Suprapubic skin (tissue), 4 donors: ENCODE measurements at regions not wholly inside any gene's neighbourhood (a gene's known extent, or its start where the extent isn't known, plus 50 kb on each side); places are given as distances from the start of the nearest gene placed in this dataset.

ENCODE experiments used
- DNase-seq, 2 donors: peaks; one replicate each; pipeline ENCODE4 v3.0.0-alpha.2; 2019; ENCODE audit warnings: low spot score in 2 of 2
- H3K27ac ChIP-seq: fragments of 200-600 bp; sonication (generic); one replicate; pipeline ENCODE4 v1.5.1; 2019
- H3K27me3 ChIP-seq: fragments of 200-600 bp; sonication (generic); one replicate; pipeline ENCODE4 v1.5.1; 2019
- H3K36me3 ChIP-seq: fragments of 200-600 bp; sonication (generic); one replicate; pipeline ENCODE4 v1.5.1; 2019
- H3K4me1 ChIP-seq: fragments of 200-600 bp; sonication (generic); one replicate; pipeline ENCODE4 v1.5.1; 2019
- H3K4me3 ChIP-seq: fragments of 200-600 bp; sonication (generic); one replicate; pipeline ENCODE4 v1.5.1; 2019; ENCODE audit warnings: mild to moderate bottlenecking
- H3K9me3 ChIP-seq: fragments of 200-600 bp; sonication (generic); one replicate; pipeline ENCODE4 v1.5.1; 2019
- CTCF ChIP-seq, 2 donors: fragments of 200-600 bp in 1 of 2; fragments of 450-650 bp in 1 of 2; sonication (generic) in 1 of 2; IDR thresholded peaks; one replicate each; pipeline ENCODE4 v1.5.1; 2016 to 2019; ENCODE audit warnings: antibody characterized with exemption in 2 of 2, mild to moderate bottlenecking in 1 of 2, moderate library complexity in 1 of 2
- EP300 ChIP-seq: sonication (generic); formaldehyde crosslinking; IDR thresholded peaks from one replicate; pipeline ENCODE4 v1.6.1; 2017; ENCODE audit warnings: antibody characterized with exemption
- POLR2A ChIP-seq, 2 donors: fragments of 450-650 bp; IDR thresholded peaks; one replicate each; pipeline ENCODE4 v1.6.1; 2017; ENCODE audit warnings: antibody characterized with exemption in 2 of 2, mild to moderate bottlenecking in 2 of 2, moderate library complexity in 2 of 2
- POLR2AphosphoS5 ChIP-seq, 3 donors: sonication (generic); formaldehyde crosslinking; IDR thresholded peaks; one replicate each; pipeline ENCODE4 v1.6.1; 2017; ENCODE audit warnings: antibody characterized with exemption in 3 of 3
- WGBS: methylation state at CpG from one replicate; pipeline ENCODE4 v1.1.5; 2018; 5-methylcytosine and 5-hydroxymethylcytosine counted together

GRCh38 chr5:68139611-68140441 lies 75.7 kb upstream of the PIK3R1 start:
- Histone ChIP-seq H3K36me3 (no peaks in the 10 kb centered on the region), H3K27ac (no peak overlapping the region), H3K4me3 (no peak overlapping the region), H3K27me3 (no peaks in the 10 kb centered on the region), H3K9me3 (no peaks in the 10 kb centered on the region), H3K4me1 (peaks cover 8% of the 10 kb centered on the region)
- no peak for DNase-seq
- 63% methylated on average over 3 of the region's 3 CpGs for WGBS
- TF ChIP-seq POLR2A (IDR thresholded peaks at IDR 0.05): no peak
- no peak for TF ChIP-seq POLR2AphosphoS5 (IDR thresholded peaks at IDR 0.05)
- no peak for TF ChIP-seq EP300
- TF ChIP-seq CTCF (IDR thresholded peaks at IDR 0.05): no peak

- H3K36me3 ChIP-seq: no peaks in the 10 kb centered on the region
- 55% methylated on average over 2 of the region's 2 CpGs for WGBS
- TF ChIP-seq EP300 (no peak), POLR2AphosphoS5 (IDR thresholded peaks at IDR 0.05) (no peak), CTCF (IDR thresholded peaks at IDR 0.05) (no peak), POLR2A (IDR thresholded peaks at IDR 0.05) (no peak)
- no peak overlapping the region for H3K4me3 ChIP-seq
- no peaks in the 10 kb centered on the region for H3K27me3 ChIP-seq
- H3K4me1 ChIP-seq: peaks cover 8% of the 10 kb centered on the region
- no peak for DNase-seq
- peak overlapping the region; percentile 62 for H3K27ac ChIP-seq
- H3K9me3 ChIP-seq: no peaks in the 10 kb centered on the region
Measured at GRCh38 chr5:68137511-68138140, 77.9 kb upstream of the PIK3R1 start.

- Histone ChIP-seq H3K4me1 (peaks cover 3% of the 10 kb centered on the region), H3K27me3 (no peaks in the 10 kb centered on the region), H3K4me3 (no peak overlapping the region), H3K36me3 (no peaks in the 10 kb centered on the region), H3K27ac (no peak overlapping the region), H3K9me3 (no peaks in the 10 kb centered on the region)
- DNase-seq: no peak
- 73% methylated on average over 5 of the region's 5 CpGs for WGBS
- TF ChIP-seq POLR2A (IDR thresholded peaks at IDR 0.05): no peak
- no peak for TF ChIP-seq EP300
- TF ChIP-seq CTCF (IDR thresholded peaks at IDR 0.05): no peak
- TF ChIP-seq POLR2AphosphoS5 (IDR thresholded peaks at IDR 0.05): no peak
Measured at GRCh38 chr5:68134669-68135313, 80.8 kb upstream of the PIK3R1 start.

- Histone ChIP-seq H3K4me3 (no peak overlapping the region), H3K9me3 (no peaks in the 10 kb centered on the region), H3K27me3 (no peaks in the 10 kb centered on the region)
Measured at GRCh38 chr5:68134033-68134668, 81.4 kb upstream of the PIK3R1 start.

More at GRCh38 chr5:68134033-68134668, 81.4 kb upstream of the PIK3R1 start:
- no peak overlapping the region for H3K27ac ChIP-seq
- DNase-seq: no peak
- no peaks in the 10 kb centered on the region for H3K36me3 ChIP-seq
- TF ChIP-seq POLR2AphosphoS5 (IDR thresholded peaks at IDR 0.05) (no peak), CTCF (IDR thresholded peaks at IDR 0.05) (no peak)
- H3K4me1 ChIP-seq: peaks cover 3% of the 10 kb centered on the region
- 77% methylated on average over 10 of the region's 10 CpGs for WGBS
